NCI-H524 (cell line): ENCODE measurements at regions not wholly inside any gene's neighbourhood (a gene's known extent, or its start where the extent isn't known, plus 50 kb on each side); places are given as distances from the start of the nearest gene placed in this dataset.

Experiments
- DNase-seq, 2 experiments: peaks; one replicate each; lab custom pipeline; 2025; lab: John Stamatoyannopoulos, UW

DNA sequence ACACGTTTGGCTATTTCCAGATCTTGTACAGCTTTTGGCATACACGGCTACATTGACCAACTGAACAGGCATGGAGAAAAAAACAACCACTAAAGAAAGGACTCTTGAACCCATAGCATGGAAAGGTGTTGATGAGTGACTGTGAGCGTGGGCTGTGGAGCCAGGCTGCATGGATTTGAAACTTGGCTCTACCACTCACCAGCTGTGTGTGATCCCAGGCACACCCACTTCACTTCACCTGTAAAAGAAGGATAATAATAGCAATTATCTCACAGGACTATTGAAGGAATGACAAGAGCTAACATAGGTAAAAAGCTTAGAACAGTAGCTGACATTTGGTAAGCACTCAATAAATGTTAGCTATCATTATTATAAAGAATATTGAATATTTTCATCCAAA, 301.7 kb upstream of the CPEB2 start:
- no peak for DNase-seq

DNA sequence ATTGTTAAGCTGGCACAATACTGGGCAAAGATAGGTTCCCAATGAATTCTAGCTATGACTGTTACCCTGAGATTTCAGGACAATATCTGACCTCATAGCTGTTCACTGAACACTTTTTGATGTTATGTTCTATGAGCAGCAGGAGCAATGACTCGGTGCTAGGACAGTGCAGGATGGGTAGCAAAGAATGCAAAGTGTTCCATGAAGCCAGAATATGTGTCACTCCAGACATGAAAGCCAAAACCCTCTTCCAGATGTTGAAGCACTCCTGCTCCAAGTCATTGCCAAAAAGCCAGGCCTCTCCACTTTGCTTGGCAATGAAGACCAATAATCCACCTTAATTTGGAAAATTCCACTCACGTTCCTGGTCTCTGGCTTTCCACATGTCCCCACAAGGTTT, 300.9 kb upstream of the CPEB2 start:
- DNase-seq: no peak

GRCh38 chr4:14701896-14702295, 300.4 kb upstream of the CPEB2 start:
- peak in 1 of 2 experiments; percentile 8 for DNase-seq

- DNase-seq: no peak
These were observed 293.7 kb upstream of the CPEB2 start for GRCh38 chr4:14708574-14708973.

DNA sequence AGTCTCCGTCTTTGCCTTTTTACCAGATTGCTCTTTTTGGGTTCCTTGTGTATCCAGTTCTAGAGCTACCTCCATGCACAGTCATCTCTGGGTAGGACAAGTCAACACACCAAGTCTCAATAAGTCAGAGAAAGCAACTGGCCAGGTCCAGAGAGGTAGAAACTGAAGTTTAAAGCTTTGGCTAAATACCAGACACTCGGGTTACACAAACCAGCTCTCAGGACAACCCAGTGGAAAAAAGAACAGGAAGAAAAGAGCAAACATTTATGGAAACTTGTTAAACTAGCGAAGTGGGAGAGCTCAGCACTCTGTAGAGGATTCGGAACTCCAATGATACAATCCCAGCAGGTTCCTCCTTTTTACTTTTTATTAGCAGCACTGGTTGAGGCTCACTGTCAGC, 291.0 kb upstream of the CPEB2 start:
- DNase-seq: no peak

GRCh38 chr4:14716691-14717090, 285.6 kb upstream of the CPEB2 start:
- DNase-seq: no peak

DNA sequence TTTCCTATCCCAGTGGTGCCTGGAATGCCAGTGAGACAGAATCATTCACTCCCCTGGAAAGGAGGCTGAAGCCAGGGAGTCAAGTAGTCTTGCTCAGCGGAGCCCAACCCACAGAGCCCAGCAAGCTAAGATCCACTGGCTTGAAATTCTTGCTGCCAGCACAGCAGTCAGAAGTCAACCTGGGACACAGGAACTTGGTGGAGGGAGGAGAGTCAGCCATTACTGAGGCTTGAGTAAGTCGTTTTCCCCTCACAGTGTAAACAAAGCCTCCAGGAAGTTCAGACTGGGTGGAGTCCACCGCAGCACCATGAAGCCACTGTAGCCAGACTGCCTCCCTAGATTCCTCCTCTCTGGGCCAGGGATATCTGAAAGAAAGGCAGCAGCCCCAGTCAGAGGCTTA, 283.2 kb upstream of the CPEB2 start:
- DNase-seq: no peak

DNA sequence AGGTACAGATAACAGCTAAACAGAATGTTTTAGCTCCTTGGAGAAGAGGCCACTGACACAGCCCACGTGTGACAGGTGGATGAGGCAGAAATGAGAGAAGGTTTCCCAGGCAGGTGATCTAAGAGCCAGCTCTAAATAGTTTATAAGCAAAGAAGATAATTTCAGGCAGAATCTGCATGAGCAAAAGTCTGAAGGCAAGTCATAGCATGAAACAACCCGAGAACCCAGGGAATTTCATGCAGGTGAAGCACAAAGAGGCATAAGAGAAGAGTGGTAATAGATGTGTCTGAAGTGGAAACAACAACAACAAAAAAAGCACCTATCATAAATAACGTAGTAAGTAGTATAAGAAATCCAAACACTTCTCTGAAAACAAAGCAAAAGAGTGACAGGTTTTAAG, 275.8 kb upstream of the CPEB2 start:
- no peak for DNase-seq

DNA sequence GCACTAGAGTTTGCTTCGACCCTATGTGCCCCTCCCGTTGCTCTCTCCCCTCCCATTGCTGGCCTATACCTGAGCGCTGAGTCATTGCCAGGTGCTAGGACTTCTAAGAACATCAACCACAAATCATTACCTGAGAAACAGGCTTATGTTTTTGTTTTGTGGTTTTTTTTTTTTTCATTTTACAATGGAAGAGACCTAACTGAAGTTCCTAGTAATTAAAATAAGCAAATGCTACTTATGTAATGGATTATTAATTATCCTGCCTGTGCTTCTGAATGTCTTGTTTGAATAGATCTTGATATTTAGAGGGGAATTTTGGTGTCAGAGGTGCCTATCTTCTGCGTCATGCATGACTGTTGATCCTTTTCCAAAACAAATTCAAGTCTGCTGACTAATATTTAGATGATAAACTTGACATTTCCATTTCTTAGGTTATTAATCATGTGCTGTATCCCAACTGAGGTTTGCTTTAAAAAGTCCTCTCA, 275.4 kb upstream of the CPEB2 start:
- DNase-seq: no peak

DNA sequence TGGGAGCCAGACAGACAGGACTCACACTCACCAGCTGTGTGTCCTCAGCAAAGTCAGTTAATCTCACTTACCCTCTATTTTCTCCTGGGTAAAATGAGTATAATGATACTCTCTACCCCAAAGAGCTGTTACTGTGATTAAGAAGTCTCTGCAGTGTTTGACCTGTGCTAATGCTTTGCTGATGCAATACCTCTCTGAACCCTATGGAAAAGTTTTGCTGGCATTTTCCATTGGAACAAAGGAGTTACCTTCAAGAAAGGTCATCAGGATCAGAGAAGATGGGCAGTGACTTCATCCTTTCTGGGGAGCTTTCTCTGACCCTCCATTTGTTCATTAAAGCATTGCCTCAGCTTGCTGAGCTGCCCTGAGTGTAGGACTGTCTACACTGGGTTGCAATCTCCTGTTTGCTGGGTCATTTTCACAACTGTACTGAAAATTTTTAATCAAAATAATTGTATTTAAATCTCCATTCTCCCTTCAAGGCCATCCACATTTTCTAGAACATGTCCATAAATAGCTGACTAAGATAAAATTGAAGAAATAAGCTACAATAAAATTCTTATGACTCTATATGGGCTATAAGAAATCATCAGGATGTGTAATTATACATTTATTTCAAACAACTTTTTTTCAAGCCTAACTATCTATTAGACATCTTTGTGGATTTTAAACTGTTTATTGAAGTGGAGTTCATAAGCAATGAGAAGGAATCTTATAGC, 272.8 kb upstream of the CPEB2 start:
- DNase-seq: peak in 1 of 2 experiments; percentile 30

DNA sequence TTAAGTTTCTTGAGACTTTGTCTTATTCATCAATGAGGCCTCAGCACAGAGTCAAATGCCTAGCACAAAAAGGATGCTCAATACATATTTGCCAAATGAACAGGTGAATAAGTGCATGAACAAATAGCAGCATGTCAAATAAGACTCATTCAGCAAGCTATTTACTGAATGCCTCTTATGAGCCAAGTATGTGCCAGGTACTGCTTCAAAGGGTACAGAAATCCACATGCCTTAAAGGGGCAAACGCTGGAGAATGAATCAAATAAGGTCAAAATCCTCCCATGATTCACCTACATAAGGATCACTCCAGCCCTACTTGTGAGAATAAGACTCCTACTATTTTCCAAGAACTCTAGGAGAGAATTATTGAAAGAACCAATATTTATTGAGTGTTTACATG, 260.2 kb upstream of the CPEB2 start:
- DNase-seq: no peak

DNA sequence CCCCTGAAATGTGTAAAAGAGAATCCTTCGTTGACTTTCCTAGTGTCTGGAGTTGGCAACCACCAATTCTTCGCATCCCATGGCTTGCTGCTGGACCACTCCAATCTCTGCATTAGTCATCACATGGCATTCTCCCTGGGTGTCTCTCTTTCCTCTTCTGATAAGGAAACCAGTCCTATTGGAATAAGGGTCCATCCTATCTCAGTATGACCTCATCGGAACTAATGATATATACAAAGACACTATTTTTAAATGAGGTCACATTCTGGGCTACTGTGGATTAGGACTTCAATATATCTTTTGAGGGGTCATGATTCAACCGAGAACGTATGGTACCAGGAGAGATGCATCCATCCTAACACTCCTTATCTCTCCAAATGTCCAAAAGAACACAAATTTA, 259.1 kb upstream of the CPEB2 start:
- no peak for DNase-seq

GRCh38 chr4:14743601-14744000, 258.7 kb upstream of the CPEB2 start:
- no peak for DNase-seq

DNA sequence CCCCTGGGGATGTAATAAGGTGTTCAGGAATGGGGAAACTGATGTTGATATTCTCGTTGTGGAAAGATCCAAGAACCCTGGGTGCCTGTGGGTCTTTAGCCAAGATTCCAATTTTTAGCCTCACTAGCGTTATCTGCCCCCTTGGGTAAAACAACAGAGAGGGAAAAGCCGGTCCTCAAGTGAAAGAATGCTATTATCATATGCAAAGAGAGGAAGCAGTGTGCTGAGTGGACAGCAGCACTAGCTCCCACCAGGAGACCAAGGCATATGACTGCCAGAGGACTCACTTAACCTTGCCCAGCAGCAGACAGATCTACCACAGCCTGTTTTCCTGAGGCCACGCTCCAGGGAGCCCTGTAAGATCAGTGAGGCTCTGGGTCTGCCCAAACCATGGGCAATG, 257.9 kb upstream of the CPEB2 start:
- no peak for DNase-seq

DNA sequence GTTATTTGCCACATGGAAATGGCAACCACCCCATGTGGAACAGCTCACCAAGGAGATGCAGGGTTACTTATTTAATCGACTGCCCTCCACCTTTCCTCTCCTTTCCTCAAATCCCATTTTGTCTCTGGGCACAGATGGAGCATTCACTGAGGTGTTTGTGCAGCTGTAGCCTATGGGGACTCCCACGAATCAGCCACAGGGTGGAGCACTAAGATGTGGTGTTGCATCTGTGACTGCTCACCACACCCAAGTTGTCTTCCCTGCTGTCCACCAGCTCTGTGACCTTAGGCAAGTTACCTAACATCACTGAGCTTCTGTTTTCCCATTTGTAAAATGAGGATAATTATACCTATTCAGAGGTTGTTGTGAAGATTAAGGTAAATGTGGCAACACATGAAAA, 252.4 kb upstream of the CPEB2 start:
- peak in 1 of 2 experiments; percentile 46 for DNase-seq

DNA sequence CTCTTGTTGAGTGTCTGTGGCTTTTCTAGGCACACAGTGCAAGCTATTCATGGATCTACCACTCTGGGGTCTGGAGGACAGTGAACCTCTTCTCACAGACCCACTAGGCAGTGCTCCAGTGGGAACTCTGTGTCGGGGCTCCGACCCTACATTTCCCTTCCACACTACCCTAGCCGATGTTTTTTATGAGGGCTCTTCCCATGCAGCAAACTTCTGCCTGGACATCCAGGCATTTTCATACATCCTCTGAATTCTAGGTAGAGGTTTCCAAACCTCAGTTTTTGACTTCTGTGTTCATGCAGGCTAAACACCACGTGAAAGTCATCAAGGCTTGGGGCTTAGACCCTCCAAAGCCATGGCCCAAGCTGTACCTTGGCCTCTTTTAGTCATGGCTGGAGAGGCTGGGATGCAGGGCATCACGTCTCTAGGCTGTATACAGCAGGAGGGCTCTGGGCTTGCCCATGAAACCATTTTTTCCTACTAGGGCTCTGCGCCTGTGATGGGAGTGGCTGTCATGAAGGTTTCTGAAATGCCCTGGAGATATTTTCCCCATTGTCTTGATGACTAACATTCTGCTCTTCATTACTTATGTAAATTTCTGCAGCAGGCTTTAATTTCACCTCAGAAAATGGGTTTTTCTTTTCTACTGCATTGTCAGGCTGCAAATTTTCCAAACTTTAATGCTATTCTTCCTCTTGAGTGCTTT, 249.8 kb upstream of the CPEB2 start:
- no peak for DNase-seq

DNA sequence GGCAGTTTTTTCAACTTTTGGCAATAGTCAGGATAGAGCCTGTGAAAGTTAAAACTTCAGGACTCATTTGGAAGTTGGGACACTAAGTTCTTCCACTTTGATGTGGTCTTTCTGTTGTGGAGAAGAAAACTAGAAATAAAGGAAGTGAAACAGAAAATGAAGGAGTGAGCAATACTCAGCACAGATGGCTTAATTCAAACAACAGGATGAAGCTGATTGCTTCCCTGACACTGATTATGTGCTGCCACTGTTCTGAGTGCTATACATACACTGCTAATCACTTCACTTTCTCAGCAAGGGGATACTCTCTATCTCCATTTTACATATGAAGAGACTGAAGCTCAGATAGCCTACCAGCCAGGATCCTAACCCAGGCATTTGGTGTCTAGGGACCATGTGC, 235.1 kb upstream of the CPEB2 start:
- DNase-seq: no peak

DNA sequence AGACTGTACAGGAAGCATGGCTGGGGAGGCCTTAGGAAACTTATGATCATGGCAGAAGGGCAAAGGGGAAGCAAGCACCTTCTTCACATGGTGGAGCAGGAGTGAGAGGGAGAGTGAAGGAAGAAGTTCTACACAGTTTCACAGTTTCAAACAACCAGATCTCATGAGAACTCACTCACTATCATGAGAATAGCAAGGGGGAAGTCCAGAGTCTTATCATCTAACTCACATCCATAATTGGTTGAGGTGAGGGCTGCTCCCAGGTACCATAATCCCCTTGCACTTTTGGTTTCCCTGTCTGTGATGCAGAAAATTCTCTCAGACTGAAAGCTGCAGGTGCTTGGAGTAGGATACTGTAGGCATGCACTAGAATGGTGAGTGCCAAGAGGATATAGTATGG, 233.8 kb upstream of the CPEB2 start:
- no peak for DNase-seq

- no peak for DNase-seq
These were observed 232.3 kb upstream of the CPEB2 start for GRCh38 chr4:14769993-14770392.

GRCh38 chr4:14771094-14771493, 231.2 kb upstream of the CPEB2 start:
- DNase-seq: no peak

- DNase-seq: no peak
These were observed 230.6 kb upstream of the CPEB2 start for GRCh38 chr4:14771504-14772175.

DNA sequence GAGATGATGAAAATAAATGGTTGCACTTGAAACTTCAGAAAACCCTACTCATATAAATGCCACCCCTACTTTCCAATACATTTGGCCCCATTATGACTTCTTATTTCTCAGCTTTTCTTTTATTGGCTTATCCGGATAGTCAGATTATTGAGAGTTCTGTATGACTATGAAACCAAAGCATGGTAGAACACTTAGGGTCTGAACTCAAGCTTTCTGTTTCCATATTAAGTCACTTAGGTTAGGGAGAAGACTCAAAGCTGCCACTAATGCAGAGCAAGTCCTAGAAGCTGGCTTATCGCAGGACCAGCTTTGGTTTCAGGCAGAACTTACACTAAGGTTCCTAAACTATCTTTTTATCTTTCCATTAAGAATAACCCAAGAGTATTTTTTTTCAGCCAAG, 229.9 kb upstream of the CPEB2 start:
- DNase-seq: no peak
